ENCODE measurements at regions not wholly inside any gene's neighbourhood (a gene's known extent, or its start where the extent isn't known, plus 50 kb on each side); places are given as distances from the start of the nearest gene placed in this dataset.
"Not testable (repeated sequence)": the region's sequence is repeated elsewhere in the genome, so short reads cannot be mapped to it uniquely, and the experiment has no call there.

DNA sequence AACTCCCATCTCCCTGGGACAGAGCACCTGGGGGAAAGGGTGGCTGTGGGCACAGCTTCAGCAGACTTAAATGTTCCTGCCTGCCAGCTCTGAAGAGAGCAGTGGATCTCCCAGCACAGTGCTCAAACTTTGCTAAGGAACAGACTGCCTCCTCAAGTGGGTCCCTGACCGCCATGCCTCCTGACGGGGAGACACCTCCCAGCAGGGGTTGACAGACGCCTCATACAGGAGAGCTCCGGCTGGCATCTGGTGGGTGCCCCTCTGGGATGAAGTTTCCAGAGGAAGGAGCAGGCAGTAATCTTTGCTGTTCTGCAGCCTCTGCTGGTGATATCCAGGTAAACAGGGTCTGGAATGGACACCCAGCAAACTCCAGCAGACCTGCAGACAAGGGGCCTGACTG is 206.9 kb upstream of the NUDT10 start:
- intact Hi-C loops (cut with micrococcal nuclease; ENCODE audit: unreplicated experiment); POLR2A ChIA-PET; H3K4me3 ChIP-seq (ENCODE audit: low read depth in 2 of 2, low read length in 2 of 2); ATAC-seq; CTCF ChIA-PET; H3K9me3 ChIP-seq (ENCODE audit: control insufficient read depth, insufficient read depth, low read depth, low read length); H3K4me1 ChIP-seq (ENCODE audit: control insufficient read depth, insufficient read depth, low read length); H3K27me3 ChIP-seq (ENCODE audit: control insufficient read depth, insufficient read depth, low read length); H3K36me3 ChIP-seq (ENCODE audit: control insufficient read depth, insufficient read depth, low read length); BruUV-seq (replicated peaks); H3K27ac ChIP-seq (ENCODE audit: low read length); in situ Hi-C loops (cut with HindIII; ENCODE audit: low pct_unique_long_range_greater_than_20kb, low sequenced_read_pairs); DNase-seq (ENCODE audit: low read depth, low spot score): not testable (repeated sequence)

DNA sequence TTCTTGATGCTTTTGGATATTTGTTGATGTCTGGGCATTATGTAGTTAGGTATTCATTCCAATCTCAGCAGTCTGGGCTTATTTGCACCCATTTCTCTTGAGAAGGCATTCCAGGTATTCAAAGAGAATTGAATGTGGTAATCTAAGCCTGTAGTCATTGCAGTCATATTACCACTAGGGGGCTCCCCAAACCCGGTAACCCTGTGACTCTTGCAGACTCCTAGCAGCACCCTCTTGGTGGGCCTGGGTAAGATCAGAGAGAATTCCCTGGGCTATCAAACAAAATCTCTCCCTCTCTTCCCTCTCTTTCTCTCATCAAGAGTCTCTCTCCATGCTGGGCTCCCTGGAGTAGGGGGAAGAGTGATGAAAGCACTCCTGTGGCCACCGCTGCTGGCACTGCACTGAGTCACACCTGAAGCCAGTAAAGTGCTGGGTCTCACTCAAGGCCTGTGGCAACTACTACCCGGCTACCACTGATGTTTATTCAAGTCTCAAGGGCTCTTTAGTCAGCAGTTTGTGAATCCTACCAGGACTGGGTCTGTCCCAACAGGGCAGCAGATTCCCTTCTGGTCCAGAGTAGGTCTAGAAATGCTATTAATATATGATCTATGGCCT is 187.7 kb upstream of the NUDT10 start:
- H3K4me3 ChIP-seq (ENCODE audit: low read depth in 2 of 2, low read length in 2 of 2) = no peak overlapping the region
- BruUV-seq (replicated peaks) = no TSS peak
- DNase-seq (ENCODE audit: low read depth, low spot score) (peak; percentile 18), ATAC-seq (no peak; the same call in 1 of the 2 replicates)
- intact Hi-C loops (cut with micrococcal nuclease; ENCODE audit: unreplicated experiment) = loop anchor here (10.0 kb wide), 1 partner anchor 310 kb away; no protein-coding TSS in a partner anchor
- ChIA-PET POLR2A (no interaction called here), CTCF (no interaction called here)
- no peaks in the 10 kb centered on the region for H3K27me3 ChIP-seq (ENCODE audit: control insufficient read depth, insufficient read depth, low read length)
- TF ChIP-seq SIN3A (IDR thresholded peaks at IDR 0.05; ENCODE audit: borderline replicate concordance, insufficient read depth, low read depth, low read length) = no peak
- TF ChIP-seq, protein P1, sequence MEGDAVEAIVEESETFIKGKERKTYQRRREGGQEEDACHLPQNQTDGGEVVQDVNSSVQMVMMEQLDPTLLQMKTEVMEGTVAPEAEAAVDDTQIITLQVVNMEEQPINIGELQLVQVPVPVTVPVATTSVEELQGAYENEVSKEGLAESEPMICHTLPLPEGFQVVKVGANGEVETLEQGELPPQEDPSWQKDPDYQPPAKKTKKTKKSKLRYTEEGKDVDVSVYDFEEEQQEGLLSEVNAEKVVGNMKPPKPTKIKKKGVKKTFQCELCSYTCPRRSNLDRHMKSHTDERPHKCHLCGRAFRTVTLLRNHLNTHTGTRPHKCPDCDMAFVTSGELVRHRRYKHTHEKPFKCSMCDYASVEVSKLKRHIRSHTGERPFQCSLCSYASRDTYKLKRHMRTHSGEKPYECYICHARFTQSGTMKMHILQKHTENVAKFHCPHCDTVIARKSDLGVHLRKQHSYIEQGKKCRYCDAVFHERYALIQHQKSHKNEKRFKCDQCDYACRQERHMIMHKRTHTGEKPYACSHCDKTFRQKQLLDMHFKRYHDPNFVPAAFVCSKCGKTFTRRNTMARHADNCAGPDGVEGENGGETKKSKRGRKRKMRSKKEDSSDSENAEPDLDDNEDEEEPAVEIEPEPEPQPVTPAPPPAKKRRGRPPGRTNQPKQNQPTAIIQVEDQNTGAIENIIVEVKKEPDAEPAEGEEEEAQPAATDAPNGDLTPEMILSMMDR (IDR thresholded peaks at IDR 0.05) = peak; percentile 79
- no peak for TF ChIP-seq TCF7L2 (IDR thresholded peaks at IDR 0.05; ENCODE audit: low read depth, low read length)
- TF ChIP-seq, protein P2, sequence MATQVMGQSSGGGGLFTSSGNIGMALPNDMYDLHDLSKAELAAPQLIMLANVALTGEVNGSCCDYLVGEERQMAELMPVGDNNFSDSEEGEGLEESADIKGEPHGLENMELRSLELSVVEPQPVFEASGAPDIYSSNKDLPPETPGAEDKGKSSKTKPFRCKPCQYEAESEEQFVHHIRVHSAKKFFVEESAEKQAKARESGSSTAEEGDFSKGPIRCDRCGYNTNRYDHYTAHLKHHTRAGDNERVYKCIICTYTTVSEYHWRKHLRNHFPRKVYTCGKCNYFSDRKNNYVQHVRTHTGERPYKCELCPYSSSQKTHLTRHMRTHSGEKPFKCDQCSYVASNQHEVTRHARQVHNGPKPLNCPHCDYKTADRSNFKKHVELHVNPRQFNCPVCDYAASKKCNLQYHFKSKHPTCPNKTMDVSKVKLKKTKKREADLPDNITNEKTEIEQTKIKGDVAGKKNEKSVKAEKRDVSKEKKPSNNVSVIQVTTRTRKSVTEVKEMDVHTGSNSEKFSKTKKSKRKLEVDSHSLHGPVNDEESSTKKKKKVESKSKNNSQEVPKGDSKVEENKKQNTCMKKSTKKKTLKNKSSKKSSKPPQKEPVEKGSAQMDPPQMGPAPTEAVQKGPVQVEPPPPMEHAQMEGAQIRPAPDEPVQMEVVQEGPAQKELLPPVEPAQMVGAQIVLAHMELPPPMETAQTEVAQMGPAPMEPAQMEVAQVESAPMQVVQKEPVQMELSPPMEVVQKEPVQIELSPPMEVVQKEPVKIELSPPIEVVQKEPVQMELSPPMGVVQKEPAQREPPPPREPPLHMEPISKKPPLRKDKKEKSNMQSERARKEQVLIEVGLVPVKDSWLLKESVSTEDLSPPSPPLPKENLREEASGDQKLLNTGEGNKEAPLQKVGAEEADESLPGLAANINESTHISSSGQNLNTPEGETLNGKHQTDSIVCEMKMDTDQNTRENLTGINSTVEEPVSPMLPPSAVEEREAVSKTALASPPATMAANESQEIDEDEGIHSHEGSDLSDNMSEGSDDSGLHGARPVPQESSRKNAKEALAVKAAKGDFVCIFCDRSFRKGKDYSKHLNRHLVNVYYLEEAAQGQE (IDR thresholded peaks at IDR 0.05; ENCODE audit: insufficient read depth in 1 of 2, low read depth in 2 of 2, low read length in 1 of 2) = no peak
- TF ChIP-seq POLR2AphosphoS5 (IDR thresholded peaks at IDR 0.05; ENCODE audit: low read depth, low read length) = no peak
- H3K9me3 ChIP-seq (ENCODE audit: control insufficient read depth, insufficient read depth, low read depth, low read length) = no peaks in the 10 kb centered on the region
- no peak overlapping the region for H3K27ac ChIP-seq (ENCODE audit: low read length)
- in situ Hi-C loops (cut with HindIII; ENCODE audit: low pct_unique_long_range_greater_than_20kb, low sequenced_read_pairs) = no loop called here
- H3K36me3 ChIP-seq (ENCODE audit: control insufficient read depth, insufficient read depth, low read length) = no peaks in the 10 kb centered on the region
- H3K4me1 ChIP-seq (ENCODE audit: control insufficient read depth, insufficient read depth, low read length) = no peaks in the 10 kb centered on the region

DNA sequence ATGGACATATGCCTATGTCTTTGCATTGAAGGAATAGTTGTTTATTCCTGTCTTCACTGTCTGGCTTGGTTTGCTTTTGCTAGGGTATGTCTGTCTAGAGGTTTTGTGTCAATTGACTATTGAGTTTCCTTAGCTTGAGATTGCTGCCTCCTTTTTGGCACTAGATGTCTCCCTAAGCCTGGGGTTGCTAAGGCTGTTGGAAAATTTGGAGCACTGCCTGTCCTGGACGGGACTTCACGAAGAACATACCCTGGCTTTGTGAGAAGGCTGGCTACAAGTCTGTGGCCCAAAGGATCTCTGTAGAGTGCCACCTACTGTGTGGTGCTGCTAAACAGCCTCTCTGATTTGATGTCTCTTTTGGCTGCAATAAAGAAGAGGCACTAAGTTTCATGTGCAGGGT is 183.8 kb upstream of the NUDT10 start:
- Histone ChIP-seq H3K9me3 (ENCODE audit: control insufficient read depth, insufficient read depth, low read depth, low read length) (no peaks in the 10 kb centered on the region), H3K36me3 (ENCODE audit: control insufficient read depth, insufficient read depth, low read length) (no peaks in the 10 kb centered on the region), H3K4me1 (ENCODE audit: control insufficient read depth, insufficient read depth, low read length) (no peaks in the 10 kb centered on the region), H3K4me3 (ENCODE audit: low read depth in 2 of 2, low read length in 2 of 2) (no peak overlapping the region), H3K27me3 (ENCODE audit: control insufficient read depth, insufficient read depth, low read length) (no peaks in the 10 kb centered on the region), H3K27ac (ENCODE audit: low read length) (no peak overlapping the region)
- POLR2A ChIA-PET = no interaction called here
- CTCF ChIA-PET = interaction anchor here (1.5 kb wide), 1 partner anchor 308 kb away, joined by 5 read pairs; no protein-coding TSS in a partner anchor
- TF ChIP-seq, protein P1 (IDR thresholded peaks at IDR 0.05) = peak; percentile 50
- no peak for TF ChIP-seq SIN3A (IDR thresholded peaks at IDR 0.05; ENCODE audit: borderline replicate concordance, insufficient read depth, low read depth, low read length)
- intact Hi-C loops (cut with micrococcal nuclease; ENCODE audit: unreplicated experiment) (loop anchor here (10.0 kb wide), 1 partner anchor 306 kb away; no protein-coding TSS in a partner anchor), in situ Hi-C loops (cut with HindIII; ENCODE audit: low pct_unique_long_range_greater_than_20kb, low sequenced_read_pairs) (no loop called here)
- no TSS peak for BruUV-seq (replicated peaks)
- ATAC-seq = 0 out of 2 replicates have a peak, but pooled peaks have one; percentile 51
- DNase-seq (ENCODE audit: low read depth, low spot score) = no peak
